LNCaP clone FGC (cell line): ENCODE measurements at regions not wholly inside any gene's neighbourhood (a gene's known extent, or its start where the extent isn't known, plus 50 kb on each side); places are given as distances from the start of the nearest gene placed in this dataset.

ENCODE experiments used
- DNase-seq: peaks from one replicate; pipeline ENCODE4 v3.0.0-alpha.2; 2011; ENCODE audit warnings: low read depth
- H3K4me3 ChIP-seq: 2 replicates; pipeline ENCODE4 v1.5.1; 2011; ENCODE audit warnings: mild to moderate bottlenecking, low read depth, low read length, control low read depth
- TF ChIP-seq, protein P1 (sequence below): IDR thresholded peaks from 2 replicates; pipeline ENCODE4 v1.5.1; 2012; ENCODE audit warnings: mild to moderate bottlenecking; ENCODE audit not compliant: control insufficient read depth, insufficient read depth; ENCODE audit errors: extremely low read depth

GRCh38 chr13:111620586-111620985 is 300.1 kb downstream of the TEX29 start:
- TF ChIP-seq, protein P1, sequence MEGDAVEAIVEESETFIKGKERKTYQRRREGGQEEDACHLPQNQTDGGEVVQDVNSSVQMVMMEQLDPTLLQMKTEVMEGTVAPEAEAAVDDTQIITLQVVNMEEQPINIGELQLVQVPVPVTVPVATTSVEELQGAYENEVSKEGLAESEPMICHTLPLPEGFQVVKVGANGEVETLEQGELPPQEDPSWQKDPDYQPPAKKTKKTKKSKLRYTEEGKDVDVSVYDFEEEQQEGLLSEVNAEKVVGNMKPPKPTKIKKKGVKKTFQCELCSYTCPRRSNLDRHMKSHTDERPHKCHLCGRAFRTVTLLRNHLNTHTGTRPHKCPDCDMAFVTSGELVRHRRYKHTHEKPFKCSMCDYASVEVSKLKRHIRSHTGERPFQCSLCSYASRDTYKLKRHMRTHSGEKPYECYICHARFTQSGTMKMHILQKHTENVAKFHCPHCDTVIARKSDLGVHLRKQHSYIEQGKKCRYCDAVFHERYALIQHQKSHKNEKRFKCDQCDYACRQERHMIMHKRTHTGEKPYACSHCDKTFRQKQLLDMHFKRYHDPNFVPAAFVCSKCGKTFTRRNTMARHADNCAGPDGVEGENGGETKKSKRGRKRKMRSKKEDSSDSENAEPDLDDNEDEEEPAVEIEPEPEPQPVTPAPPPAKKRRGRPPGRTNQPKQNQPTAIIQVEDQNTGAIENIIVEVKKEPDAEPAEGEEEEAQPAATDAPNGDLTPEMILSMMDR = no peak
- no peak for DNase-seq
- H3K4me3 ChIP-seq = no peak overlapping the region

DNA sequence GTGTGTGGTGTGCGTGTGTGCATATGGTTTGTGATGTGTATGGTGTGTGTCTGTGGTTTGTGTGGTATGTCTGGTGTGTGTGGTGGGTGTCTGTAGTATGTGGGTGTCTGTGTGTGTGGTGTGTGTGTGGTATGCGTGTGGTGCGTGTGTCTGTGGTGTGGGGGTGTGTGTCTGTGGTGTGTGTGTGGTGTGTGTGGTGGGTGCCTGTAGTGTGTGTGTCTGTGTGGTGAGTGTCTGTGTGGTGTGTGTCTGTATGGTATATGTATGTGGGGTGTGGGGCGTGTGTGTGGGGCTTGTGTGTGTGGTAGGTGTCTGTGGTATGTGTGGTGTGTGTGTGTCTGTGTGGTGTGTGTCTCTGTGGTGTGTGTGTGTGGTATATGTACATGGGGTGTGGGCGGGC is 300.7 kb downstream of the TEX29 start:
- no peak for DNase-seq
- no peak overlapping the region for H3K4me3 ChIP-seq
- TF ChIP-seq, protein P1 = no peak

DNA sequence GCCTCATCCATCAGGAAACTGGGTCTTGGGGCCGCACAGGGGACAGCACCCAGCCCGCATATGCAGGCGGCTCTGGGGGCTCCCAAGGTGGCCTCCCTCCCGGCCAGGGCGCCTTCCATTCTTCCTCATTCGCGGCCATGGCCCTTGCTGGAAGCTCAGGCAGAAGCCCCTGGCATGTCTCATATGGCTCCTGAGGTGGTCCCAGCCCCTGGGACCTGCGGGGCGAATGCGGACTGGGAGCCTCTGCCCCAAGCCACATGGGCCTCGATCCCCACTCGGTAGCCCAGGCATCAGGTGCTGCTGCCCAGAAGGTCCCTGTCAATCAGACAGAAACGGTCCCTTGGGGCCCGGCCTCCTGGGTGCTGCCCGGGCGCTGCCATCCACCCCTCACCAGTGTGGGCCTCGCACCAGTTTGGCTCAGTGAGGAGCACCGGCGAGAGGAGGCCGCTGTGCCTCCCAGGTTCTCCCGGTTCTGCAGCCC is 301.6 kb downstream of the TEX29 start:
- DNase-seq = no peak
- no peak overlapping the region for H3K4me3 ChIP-seq
- TF ChIP-seq, protein P1 = no peak

- TF ChIP-seq, protein P1 = no peak
- DNase-seq = no peak
- H3K4me3 ChIP-seq = no peak overlapping the region
Observed at GRCh38 chr13:111623208-111623607, 302.8 kb downstream of the TEX29 start.

- TF ChIP-seq, protein P1 = no peak
- no peak for DNase-seq
- no peak overlapping the region for H3K4me3 ChIP-seq
Observed at GRCh38 chr13:111623743-111624505, 303.5 kb downstream of the TEX29 start.

DNA sequence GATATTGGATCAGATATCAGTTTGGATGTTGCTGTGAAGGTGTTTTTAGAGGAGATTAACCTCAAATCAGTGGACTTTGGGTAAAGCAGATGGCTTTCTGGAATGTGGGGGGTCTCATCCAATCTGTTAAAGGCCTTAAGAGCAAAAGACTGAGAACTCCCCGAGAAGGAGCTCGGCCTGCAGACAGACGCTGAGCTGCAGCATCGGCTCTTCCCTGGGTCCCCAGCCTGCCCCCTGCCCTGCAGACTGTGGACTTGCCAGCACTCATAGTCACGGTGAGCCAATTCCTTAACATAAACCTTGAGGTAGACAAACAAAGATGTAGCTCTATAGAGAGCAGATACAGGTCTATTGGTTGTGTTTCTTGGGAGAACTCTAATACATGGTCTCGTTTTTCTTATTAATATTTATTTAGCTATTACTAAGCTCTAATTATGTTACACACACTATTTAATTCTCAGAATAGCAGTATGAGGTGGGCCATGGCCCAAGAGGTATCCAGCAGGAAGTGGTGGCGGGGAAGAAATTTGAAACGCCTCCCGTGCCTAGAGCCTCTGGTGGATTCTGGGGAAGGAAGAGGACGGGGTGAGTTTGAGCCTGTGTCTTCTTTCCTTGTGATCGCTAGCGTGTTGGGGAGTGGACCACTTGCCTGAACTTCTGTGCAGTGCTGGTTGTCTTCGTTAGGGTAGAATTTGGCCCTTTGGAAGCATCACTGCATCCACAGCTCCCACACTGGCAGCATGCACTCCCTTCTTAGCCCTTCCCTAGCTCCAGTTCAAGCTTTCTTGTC is 305.3 kb downstream of the TEX29 start:
- TF ChIP-seq, protein P1 = no peak
- DNase-seq = no peak
- H3K4me3 ChIP-seq = no peak overlapping the region
